GM21447 (cell line): ENCODE measurements at regions not wholly inside any gene's neighbourhood (a gene's known extent, or its start where the extent isn't known, plus 50 kb on each side); places are given as distances from the start of the nearest gene placed in this dataset.
"Not testable (repeated sequence)": the region's sequence is repeated elsewhere in the genome, so short reads cannot be mapped to it uniquely, and the experiment has no call there.

ENCODE experiments used
- ATAC-seq: cut with Tn5 transposase; IDR thresholded peaks from one replicate; pipeline ENCODE4 v1.9.1; 2021; ENCODE audit not compliant: unreplicated experiment

DNA sequence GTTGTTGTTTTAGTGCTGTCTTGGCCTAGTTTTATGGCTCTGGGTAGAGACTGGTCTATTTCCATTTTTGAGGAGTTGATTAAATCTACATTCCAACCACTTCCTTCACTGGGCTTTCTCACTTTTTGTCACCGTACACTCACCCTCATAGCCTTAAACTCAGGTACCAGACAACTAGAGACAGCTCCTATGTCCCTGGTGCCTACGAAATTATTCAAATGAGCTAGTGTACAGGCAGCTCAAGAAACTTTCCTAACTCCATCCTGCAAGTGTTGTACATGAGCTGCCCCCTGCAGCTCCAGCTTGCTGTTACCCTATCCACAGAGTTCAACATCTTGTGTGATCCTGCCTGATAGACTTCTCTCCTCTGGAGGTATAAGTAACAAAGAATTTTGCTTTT lies 704.8 kb upstream of the RGS18 start:
- ATAC-seq = no peak

DNA sequence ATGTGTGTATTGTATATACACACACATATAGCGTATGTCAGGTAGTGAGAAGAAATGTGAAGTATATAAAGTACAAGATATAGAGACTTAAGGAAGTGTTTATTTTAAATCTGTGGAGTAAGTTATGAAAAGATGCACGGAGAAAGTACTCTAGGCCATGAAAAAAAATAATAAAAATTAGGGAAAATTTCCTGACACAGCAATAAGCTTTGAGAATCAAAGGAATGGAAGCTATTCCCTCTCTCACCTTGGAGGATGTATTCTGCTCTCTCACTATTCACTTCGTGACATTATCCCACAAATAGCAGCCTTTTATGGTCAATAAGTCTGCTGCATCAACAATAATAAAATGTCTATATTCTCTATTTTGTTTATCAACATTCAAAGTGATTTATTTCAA lies 700.4 kb upstream of the RGS18 start:
- no peak for ATAC-seq

DNA sequence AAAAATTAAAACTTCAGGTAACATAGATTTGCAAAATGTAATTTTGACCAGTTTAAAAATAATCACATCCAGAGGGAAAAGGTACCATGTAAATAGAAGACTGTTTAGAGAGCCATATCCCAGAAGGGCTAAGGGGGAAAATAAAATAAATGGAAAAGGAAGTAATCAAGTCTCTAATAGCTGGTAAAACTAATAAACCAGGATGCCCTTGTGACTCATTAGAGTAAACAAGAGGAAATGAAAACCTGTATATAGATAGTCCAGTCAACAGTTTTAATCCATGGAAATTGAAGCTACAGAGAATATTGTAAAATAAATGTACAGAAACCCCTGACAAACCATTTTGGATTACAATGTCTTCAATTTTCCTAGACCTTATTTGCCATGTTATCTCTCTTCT lies 698.0 kb upstream of the RGS18 start:
- no peak for ATAC-seq

DNA sequence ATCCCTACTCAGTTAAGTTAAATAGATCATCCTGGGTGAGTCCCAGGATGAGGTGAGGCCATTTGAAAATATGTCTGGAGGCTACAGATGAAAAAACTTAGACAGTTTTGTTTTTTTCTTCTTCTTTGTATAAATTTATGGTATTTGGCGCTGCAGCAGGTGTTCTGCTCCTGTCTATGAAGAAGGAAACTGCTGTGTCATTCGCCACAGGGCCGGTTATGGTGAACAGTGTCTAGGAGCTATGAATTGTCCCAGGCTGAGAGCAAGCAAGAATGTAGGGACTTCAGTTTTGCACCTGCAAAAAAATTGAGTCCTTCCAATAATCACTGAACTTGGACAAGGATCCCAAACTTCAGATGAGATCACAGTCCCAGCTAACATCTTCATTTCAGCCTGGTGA lies 674.3 kb upstream of the RGS18 start:
- ATAC-seq = no peak

DNA sequence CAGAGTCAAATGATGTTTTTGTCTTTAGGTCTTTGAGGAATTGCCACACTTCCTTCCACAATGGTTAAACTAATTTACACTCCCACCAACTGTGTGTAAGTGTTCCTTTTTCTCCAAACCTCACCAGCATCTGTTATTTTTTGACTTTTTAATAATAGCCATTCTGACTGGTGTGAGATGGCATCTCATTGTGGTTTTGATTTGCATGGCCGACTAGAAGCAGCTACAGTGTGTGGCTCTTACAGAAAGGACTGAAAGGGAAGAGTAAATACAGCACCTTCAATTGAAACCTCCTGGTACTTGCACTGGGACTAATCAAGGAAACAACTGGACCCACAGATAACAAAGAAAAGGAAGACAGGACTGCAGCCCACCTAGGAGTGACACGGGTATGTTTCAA lies 668.0 kb upstream of the RGS18 start:
- no peak for ATAC-seq

DNA sequence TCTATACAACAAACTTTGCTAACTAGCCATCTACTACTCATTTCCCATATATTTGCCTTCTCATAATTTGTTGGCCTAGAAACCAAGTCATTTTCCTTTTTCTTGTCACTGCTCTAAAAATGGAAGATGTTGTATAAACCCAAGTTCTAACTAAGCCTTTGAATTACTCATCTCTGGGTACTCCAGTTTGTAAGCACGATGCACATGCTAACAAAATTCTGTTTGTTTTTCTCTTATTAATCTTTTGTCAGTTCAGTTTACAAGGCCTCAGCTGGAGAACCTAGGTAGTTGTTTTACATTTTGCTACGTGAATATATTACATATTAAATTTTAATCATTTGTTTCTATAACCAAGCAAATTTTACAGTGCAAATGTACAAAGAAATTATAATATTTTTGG lies 663.2 kb upstream of the RGS18 start:
- no peak for ATAC-seq

DNA sequence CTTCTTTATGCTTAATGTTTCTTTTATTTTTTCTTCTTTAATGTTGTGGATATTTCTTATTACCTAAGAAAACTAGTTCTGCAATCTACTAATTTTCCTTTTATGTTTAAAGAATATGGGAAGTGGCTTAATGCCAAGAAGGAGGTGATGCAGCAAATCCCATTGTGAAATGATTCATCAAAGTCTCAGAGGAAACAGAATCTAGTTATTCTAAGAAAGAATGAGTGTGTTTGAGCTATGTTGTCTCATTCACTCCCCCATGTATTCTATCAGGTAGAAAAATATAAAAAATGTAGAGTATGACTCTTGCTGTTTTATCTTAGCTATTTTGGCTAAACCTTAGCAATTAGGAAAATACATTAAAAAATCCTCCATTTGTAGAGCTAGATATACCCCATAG lies 659.9 kb upstream of the RGS18 start:
- ATAC-seq = no peak

DNA sequence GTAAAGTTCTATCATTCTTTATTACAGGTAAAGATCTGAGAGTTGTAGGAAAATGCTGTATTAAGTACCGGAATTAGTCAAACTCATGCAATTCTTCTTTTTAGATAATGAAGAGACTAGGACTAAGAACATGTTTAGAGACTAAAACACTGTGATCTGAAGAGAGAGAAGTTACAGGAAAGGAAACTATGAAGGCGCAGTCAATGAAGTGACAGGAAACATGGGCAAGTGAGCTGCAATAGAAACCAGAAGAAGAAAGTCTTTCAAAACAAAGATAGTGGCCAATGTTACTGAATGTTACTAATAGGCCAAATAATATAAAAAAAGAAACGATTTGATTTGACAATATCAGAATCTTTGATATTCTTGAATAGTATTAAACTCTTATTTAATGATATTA lies 659.4 kb upstream of the RGS18 start:
- ATAC-seq = no peak

DNA sequence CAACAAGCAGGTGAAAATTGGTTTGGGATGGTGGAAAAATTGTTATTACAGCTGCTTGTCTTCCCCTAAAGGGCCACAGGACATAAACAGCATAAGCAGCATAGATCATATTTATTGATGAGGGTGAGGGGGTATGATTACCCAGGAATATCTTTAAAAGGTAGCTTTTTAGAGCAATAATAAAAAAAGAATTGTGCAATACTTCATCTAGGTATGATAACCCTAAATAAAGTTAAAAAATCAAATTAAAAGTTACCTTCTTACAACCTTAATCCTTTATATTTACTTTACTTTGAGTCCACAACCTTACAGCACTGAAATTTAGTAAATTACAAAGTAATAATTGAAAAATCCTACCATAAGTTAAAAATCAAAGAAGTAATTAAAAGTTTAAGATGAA lies 653.3 kb upstream of the RGS18 start:
- no peak for ATAC-seq

DNA sequence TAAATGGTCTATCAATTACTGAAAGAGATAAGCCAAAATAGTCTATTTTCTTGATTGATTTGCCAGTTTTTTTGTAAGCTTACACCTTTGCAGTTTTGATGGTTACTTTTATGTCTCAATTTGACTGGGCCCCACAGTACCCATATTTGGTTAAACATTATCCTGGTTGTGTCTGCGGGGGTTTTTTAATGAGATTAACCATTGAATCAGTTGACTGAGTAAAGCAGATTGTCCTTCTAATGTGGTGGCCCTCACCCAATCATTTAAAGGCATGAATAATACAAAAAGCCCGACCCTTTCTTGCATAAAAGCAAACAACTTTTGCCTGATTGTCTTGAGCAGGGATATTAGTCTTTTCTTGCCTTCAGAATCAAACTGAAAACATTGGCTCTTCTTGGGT lies 650.0 kb upstream of the RGS18 start:
- no peak for ATAC-seq

DNA sequence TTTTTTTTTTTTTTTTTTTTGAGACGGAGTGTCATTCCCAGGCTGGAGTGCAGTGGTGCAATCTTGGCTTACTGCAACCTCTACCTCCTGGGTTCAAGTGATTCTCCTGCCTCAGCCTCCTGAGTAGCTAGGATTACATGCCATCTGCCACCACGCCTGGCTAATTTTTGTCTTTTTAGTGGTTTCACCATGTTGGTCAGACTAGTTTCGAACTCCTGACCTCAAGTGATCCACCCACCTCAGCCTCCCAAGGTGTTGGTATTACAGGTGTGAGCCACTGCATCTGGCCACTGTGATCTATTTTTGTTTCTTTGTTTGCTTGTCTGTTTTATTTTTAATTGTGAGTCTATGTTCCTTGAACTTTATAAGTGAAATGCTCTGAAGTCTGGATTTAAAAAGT lies 646.8 kb upstream of the RGS18 start:
- ATAC-seq = not testable (repeated sequence)

DNA sequence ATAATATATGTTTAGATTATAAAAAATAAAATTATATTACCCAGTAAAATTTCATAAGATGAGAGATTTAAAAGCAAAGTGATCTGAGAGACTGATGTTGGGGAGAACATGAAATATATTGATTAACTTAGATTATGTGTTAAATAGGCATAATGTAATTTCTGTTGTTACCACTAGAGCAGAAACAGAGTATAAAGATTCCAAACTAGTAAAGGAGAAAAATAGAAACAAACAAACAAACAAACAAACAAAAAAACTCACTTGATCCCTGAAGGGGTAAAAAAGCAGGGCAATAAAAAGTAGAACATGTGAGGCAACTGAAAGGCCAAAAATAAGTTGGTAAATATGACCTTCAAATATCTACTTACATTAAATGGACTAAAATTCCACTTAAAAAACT lies 640.4 kb upstream of the RGS18 start:
- no peak for ATAC-seq

DNA sequence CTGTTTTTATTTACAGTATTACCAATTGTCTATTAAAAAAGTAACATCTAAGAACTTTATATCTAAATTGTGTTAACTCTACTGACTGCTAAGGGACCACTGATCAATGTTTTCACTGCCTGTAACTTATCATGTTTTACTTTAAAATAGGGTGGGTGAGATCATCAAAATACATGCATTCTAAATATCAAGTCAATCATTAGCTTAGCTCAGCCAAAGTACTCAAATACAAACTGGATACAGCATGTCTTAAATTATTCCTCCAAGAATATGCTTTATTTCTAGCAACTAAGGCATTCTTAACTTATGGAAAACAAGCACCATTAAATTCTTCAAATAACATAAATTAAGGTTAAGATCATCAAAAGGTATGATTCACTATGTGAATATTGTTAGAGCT lies 638.7 kb upstream of the RGS18 start:
- no peak for ATAC-seq

DNA sequence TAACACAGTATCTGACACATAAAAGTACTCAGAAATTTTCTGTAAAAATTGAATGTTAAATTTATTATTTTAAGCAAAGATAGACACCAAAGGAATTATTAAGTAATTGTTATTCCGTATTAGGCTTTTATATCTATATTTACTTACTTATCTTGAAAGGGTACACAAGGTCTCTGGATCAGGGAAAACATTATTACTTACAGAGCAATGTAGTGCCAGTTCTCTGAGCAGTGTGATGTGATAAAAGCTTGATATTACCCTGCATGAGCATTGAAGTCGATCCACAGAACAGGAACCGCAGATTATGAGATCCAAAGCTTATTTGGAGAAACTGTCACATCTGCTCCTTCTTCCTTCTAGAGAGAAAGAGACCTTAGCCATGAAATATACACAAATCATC lies 637.9 kb upstream of the RGS18 start:
- no peak for ATAC-seq

DNA sequence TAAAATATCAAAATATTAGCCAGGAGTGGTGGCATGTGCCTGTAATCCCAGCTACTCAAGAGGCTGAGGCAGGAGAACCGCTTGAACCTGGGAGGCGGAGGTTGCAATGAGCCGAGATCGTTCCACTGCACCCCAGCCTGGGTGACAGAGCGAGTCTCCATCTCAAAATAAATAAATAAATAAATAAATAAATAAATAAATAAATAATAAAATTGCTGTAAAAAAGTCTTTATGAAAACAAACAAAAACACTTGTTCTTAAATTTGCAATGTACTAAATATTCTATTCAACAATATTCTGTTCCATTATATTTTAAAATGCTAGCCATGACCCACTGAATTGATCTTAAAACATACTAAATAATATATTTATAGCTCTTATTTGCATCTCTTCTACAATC lies 632.3 kb upstream of the RGS18 start:
- not testable (repeated sequence) for ATAC-seq

DNA sequence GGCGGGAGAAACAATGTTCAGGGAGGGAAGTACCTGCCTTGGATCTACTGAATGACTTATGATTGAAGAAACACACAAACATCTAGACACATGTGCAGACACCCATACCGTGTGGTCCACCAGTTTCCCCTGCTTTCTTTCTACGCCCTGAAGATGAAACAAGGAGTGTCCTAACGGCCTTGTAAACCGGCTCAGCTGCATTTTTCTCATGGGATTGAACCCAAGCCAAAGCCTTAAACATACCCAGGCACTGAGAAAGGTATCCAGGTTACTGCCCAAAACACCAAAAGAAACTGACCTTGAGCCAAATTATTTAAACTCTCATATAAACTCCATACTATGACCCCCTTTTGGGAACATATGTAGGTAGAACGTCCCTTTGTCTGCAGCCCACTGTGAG lies 630.0 kb upstream of the RGS18 start:
- ATAC-seq = no peak

DNA sequence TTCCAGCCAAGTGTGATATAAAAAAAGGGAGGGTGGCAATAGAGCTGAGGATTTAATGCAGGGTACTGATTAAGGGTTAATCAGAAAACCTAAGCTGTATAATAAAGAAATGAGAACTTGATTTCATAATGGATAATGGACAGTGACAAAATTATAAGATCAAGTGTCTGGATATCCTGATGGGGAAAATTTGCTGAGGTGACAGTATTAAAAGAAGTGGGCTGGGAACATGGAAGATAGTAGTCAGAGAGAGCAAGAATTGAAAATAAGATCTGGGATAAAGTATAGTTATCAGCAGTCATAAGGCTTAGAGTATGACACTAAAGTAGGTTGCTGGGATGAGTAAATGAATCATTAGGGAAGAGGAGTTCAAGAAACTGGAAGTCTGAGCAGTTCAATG lies 627.3 kb upstream of the RGS18 start:
- ATAC-seq = no peak

DNA sequence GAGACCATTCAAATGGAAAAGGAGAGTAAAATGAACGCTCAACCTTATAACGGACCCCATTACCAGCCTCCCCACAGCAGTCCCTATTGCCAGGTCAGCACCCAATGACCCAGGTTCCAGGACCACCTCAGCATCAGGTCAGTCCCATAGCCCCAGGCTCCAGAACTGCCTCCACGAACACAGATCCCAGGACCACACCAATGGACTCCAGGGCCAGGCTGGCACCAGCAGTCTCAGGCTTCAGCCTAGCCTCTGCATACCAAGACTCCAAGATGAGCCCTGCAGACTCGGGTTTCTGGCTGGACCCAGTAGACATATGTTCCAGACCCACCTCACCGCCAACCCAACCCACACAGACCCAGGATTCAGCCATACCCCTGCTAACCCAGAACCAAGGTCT lies 625.0 kb upstream of the RGS18 start:
- ATAC-seq = no peak

DNA sequence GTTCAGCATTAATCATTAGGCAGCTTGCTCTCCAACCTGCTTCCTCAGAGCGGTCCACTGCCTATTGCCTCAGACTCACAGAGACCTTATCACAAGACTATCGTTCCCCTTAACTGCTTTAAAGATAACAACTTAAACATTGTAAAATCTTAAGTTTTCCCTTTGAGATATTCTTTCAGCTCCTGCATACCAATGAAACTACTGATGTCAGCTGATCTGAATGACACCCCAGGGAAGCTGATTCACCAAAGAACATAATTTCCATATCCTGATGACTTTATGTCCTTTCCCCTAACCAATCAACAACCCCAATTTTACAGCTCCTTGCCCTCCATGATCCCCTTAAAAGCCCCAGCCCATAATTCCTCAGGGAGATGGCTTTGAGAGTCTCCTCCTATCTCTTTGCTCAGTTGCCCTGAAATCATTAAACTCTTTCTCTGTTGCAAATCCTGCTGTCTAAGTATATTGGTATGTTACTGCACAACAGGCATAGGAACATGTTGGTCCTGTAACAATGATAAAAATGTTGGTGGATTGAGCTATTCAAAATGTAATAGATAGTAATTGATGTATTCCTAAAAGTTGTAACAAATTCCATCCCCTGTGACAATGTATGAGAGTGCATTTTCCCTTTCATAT lies 621.4 kb upstream of the RGS18 start:
- no peak for ATAC-seq

DNA sequence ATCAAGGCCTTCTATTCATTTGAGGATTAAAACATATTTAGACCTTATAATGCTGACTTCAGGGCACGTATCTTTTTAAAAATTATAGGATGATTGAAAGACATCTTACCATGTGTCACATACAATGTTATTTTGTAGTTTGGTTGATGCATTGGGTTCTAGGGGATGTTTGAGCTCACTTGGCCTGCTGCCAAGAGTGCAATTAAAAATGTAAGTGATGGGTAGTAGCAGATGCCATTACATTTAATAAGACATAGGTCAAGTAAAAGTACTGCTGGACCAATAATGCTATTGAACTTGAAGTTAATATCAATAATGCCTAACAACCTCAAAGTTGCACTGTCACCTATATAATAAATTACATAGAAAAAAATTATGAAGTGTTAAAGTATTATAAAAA lies 616.5 kb upstream of the RGS18 start:
- ATAC-seq = no peak

DNA sequence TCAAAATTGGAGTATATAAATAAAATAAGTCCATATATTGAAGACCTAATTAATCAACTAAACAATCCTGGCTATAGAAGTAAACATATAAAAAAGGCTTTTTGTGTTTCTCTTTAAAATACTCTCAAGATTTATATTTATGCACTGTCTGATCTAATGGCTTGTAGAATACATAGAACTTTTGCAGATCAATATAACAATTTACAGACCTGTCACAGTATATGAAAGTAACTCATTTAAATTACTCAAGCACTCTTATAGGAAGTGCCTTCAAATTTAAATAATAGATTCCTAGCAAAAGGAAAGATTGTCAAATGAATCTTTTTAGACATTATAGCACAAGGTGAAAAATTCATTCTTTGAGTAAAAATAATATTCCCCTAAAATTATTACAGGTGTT lies 615.8 kb upstream of the RGS18 start:
- no peak for ATAC-seq

DNA sequence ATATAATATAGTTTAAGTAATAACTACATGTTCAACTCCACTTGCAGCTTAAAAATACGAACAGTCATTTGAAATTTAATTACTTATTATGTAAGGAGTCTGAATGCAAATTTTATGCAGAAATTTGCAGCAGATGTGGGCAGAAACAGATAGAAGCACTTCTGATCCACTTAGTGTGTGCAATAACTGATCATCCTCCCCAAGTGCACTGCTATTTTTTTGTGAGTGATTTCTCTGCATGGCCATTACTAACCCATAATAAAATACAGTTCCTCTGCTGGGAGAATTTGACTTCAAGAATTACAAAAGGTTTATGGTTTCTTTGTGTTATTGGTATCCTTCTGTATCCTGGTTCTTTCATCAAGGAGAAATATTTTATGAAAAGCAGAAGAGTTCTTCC lies 611.5 kb upstream of the RGS18 start:
- ATAC-seq = no peak

DNA sequence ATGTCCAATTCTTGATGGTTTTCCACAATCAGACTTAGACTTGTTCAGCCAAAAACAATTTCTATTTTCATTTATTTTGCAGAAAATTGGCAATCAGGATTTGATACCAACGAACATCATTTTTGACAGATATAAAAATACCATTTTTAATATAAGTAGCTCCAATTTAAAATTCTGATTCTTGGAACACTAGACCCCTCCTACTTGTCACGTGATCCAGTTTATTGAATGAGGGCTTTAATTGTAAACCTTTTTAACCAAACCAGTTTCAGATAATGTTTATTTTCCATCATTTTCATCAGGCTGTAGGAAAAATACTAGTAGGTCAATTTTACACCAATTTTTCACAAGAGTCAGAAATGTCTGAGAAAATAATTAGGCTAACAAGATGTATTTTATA lies 607.2 kb upstream of the RGS18 start:
- ATAC-seq = no peak

DNA sequence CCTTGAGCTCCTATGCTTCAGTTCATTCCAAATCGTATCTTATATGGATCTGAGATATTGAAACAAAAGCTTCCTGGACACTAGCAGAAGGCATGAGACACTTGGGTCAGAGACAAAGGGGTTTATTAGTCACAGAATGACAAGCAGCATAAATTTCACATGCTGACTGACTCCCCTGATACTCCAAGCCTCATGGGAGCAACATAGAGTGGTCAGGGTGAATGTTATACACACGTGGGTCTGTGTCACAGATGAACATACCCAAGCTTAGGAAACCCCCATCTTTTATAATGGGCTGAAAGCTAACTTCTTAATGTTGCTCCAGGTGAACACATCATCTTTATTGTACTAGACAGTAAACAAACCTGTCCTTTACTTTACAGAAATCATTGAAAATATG lies 599.9 kb upstream of the RGS18 start:
- ATAC-seq = no peak
